H9 (cell line): ENCODE measurements at regions not wholly inside any gene's neighbourhood (a gene's known extent, or its start where the extent isn't known, plus 50 kb on each side); places are given as distances from the start of the nearest gene placed in this dataset.
"Not testable (repeated sequence)": the region's sequence is repeated elsewhere in the genome, so short reads cannot be mapped to it uniquely, and the experiment has no call there.

Experiments used
- DNase-seq: peaks from one replicate; pipeline ENCODE4 v3.0.0-alpha.2; 2017
- H2AFZ ChIP-seq: one replicate; pipeline ENCODE4 v1.6.1; 2013; ENCODE audit warnings: mild to moderate bottlenecking, low read length, control low read depth, moderate library complexity
- H2AK5ac ChIP-seq: 2 replicates; pipeline ENCODE4 v1.6.1; 2013; ENCODE audit warnings: low read length, control low read depth, mixed read lengths; ENCODE audit not compliant: insufficient read length
- H2BK120ac ChIP-seq: one replicate; pipeline ENCODE4 v1.6.1; 2013; ENCODE audit warnings: low read depth, mild to moderate bottlenecking, low read length, control low read depth, inconsistent platforms; ENCODE audit not compliant: poor library complexity, severe bottlenecking
- H2BK12ac ChIP-seq: 2 replicates; pipeline ENCODE4 v1.6.1; 2013; ENCODE audit warnings: low read length, control low read depth, mixed read lengths, low read depth; ENCODE audit not compliant: insufficient read length
- H2BK15ac ChIP-seq: 2 replicates; pipeline ENCODE4 v1.6.1; 2013; ENCODE audit warnings: low read depth, low read length, control low read depth
- H2BK20ac ChIP-seq: one replicate; pipeline ENCODE4 v1.6.1; 2013; ENCODE audit warnings: low read depth, mild to moderate bottlenecking, low read length, control low read depth, inconsistent platforms; ENCODE audit not compliant: poor library complexity, severe bottlenecking
- H2BK5ac ChIP-seq: 2 replicates; pipeline ENCODE4 v1.6.1; 2013; ENCODE audit warnings: low read length, control low read depth, mixed read lengths; ENCODE audit not compliant: insufficient read length
- H3K14ac ChIP-seq: 2 replicates; pipeline ENCODE4 v1.6.1; 2013; ENCODE audit warnings: low read length, control low read depth; ENCODE audit not compliant: insufficient read depth
- H3K18ac ChIP-seq: 2 replicates; pipeline ENCODE4 v1.6.1; 2013; ENCODE audit warnings: low read depth, mild to moderate bottlenecking, mixed read lengths, low read length, control low read depth; ENCODE audit not compliant: insufficient read length
- H3K23ac ChIP-seq: 2 replicates; pipeline ENCODE4 v1.6.1; 2013; ENCODE audit warnings: low read length, control low read depth, mixed read lengths, low read depth; ENCODE audit not compliant: insufficient read length
- H3K23me2 ChIP-seq: 2 replicates; pipeline ENCODE4 v1.6.1; 2013; ENCODE audit warnings: low read depth, mild to moderate bottlenecking, mixed read lengths, low read length, control low read depth; ENCODE audit not compliant: insufficient read length, poor library complexity, severe bottlenecking
- H3K27ac ChIP-seq: 2 replicates; pipeline ENCODE4 v1.5.1; 2013; ENCODE audit warnings: low read length, control low read depth, mixed read lengths, low read depth; ENCODE audit not compliant: insufficient read length
- H3K27me3 ChIP-seq: 2 replicates; pipeline ENCODE4 v1.6.1; 2013; ENCODE audit warnings: low read length, control low read depth, inconsistent platforms; ENCODE audit not compliant: insufficient read depth
- H3K4ac ChIP-seq: 2 replicates; pipeline ENCODE4 v1.6.1; 2013; ENCODE audit warnings: low read depth, mild to moderate bottlenecking, control low read depth, inconsistent platforms, low read length, moderate library complexity
- H3K4me1 ChIP-seq: 2 replicates; pipeline ENCODE4 v1.6.1; 2013; ENCODE audit warnings: low read length, control low read depth, inconsistent platforms; ENCODE audit not compliant: insufficient read depth
- H3K4me2 ChIP-seq: 2 replicates; pipeline ENCODE4 v1.6.1; 2013; ENCODE audit warnings: low read length, control low read depth, mixed read lengths; ENCODE audit not compliant: insufficient read length, insufficient read depth
- H3K56ac ChIP-seq: 2 replicates; pipeline ENCODE4 v1.6.1; 2013; ENCODE audit warnings: low read depth, mild to moderate bottlenecking, mixed read lengths, low read length, control low read depth; ENCODE audit not compliant: insufficient read length
- H3K79me1 ChIP-seq: 2 replicates; pipeline ENCODE4 v1.6.1; 2013; ENCODE audit warnings: low read depth, mild to moderate bottlenecking, moderate library complexity, low read length, control low read depth, inconsistent platforms; ENCODE audit not compliant: insufficient read depth, poor library complexity, severe bottlenecking
- H3K79me2 ChIP-seq: 2 replicates; pipeline ENCODE4 v1.6.1; 2013; ENCODE audit warnings: low read length, control low read depth, inconsistent platforms; ENCODE audit not compliant: insufficient read depth
- H3K9ac ChIP-seq: 2 replicates; pipeline ENCODE4 v1.6.1; 2013; ENCODE audit warnings: low read length, control low read depth, mixed read lengths; ENCODE audit not compliant: insufficient read length; ENCODE audit errors: extremely low read depth
- H3K9me3 ChIP-seq: one replicate; pipeline ENCODE4 v1.6.1; 2013; ENCODE audit warnings: low read depth, low read length, inconsistent platforms; ENCODE audit not compliant: control insufficient read depth
- H3T11ph ChIP-seq: one replicate; pipeline ENCODE4 v1.6.1; 2013; ENCODE audit warnings: mild to moderate bottlenecking, low read length, control low read depth, inconsistent platforms
- H4K20me1 ChIP-seq: one replicate; pipeline ENCODE4 v1.6.1; 2013; ENCODE audit not compliant: control insufficient read depth, insufficient read length, insufficient read depth
- H4K5ac ChIP-seq: 2 replicates; pipeline ENCODE4 v1.6.1; 2013; ENCODE audit warnings: low read depth, mild to moderate bottlenecking, mixed read lengths, low read length, control low read depth; ENCODE audit not compliant: insufficient read length
- H4K8ac ChIP-seq: replicated peaks from 2 replicates; pipeline ENCODE4 v1.6.1; 2013; ENCODE audit warnings: low read length, control low read depth, mixed read lengths, low read depth; ENCODE audit not compliant: insufficient read length
- H4K91ac ChIP-seq: 2 replicates; pipeline ENCODE4 v1.6.1; 2013; ENCODE audit warnings: low read depth, mild to moderate bottlenecking, moderate library complexity, mixed read lengths, low read length, control low read depth; ENCODE audit not compliant: insufficient read length
- H3K27ac Mint-ChIP-seq, 3 experiments: 2 replicates in 2 of 3; 3 replicates in 1 of 3; pipeline ENCODE4 v1.8.0; 2020 to 2021; ENCODE audit warnings: mixed read lengths in 3 of 3, mild to moderate bottlenecking in 1 of 3, moderate library complexity in 1 of 3
- H3K27me3 Mint-ChIP-seq: 2 replicates; pipeline ENCODE4 v1.8.0; 2021; ENCODE audit warnings: low read depth, mild to moderate bottlenecking, moderate library complexity, mixed read lengths
- H3K36me3 Mint-ChIP-seq, 3 experiments: 2 replicates in 2 of 3; 3 replicates in 1 of 3; pipeline ENCODE4 v1.8.0; 2020 to 2021; ENCODE audit warnings: low read depth in 3 of 3, mixed read lengths in 3 of 3; ENCODE audit not compliant: insufficient read depth in 1 of 3
- H3K4me1 Mint-ChIP-seq, 2 experiments: 2 replicates each; pipeline ENCODE4 v1.8.0; 2020; ENCODE audit warnings: mixed read lengths in 2 of 2
- H3K4me3 Mint-ChIP-seq, 2 experiments: 2 replicates in 1 of 2; 3 replicates in 1 of 2; pipeline ENCODE4 v1.8.0; 2020 to 2021; ENCODE audit warnings: mild to moderate bottlenecking in 2 of 2, mixed read lengths in 2 of 2, moderate library complexity in 1 of 2
- H3K9me3 Mint-ChIP-seq, 2 experiments: 2 replicates in 1 of 2; 3 replicates in 1 of 2; pipeline ENCODE4 v1.8.0; 2020; ENCODE audit warnings: mild to moderate bottlenecking in 2 of 2, mixed read lengths in 2 of 2, moderate library complexity in 1 of 2
- WGBS: extraction: QIAGEN DNeasy Blood & Tissue Kit; methylation state at CpG from one replicate; pipeline ENCODE4 v1.1.7; 2013; ENCODE audit warnings: missing lambda C conversion rate, low lambda C conversion rate, mixed read lengths; ENCODE audit not compliant: insufficient read length; ENCODE audit errors: extremely low coverage; 5-methylcytosine and 5-hydroxymethylcytosine counted together
- TF ChIP-seq, protein P1 (sequence below): fragments of 200-600 bp; sonication (generic); conservative IDR thresholded peaks from 3 replicates; pipeline ENCODE4 v1.8.0; 2021; ENCODE audit warnings: antibody characterized with exemption, mild to moderate bottlenecking

DNA sequence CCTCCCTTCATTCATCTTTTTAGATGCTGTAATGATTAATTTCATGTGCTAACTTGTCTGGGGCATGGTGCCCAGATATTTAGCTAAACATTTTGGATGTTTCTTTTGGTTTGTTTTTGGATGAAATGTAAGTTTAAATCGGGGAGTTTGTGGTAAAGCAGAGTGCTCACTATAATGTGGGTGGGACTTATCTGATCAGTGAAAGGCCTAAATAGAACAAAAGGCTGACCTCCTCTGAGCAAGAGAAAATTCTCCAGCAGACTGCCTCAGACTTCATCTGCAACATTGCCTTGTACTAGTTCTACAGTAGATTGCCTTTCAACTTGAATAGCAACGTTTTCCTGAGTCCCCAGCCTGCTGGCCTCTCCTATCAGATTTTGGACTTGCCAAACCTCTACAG, 183.6 kb downstream of the S1PR1 start:
- Histone ChIP-seq H2BK20ac (no peak overlapping the region), H3K79me1 (no peaks in the 10 kb centered on the region), H3K4me1 (no peaks in the 10 kb centered on the region), H3K4me2 (no peak overlapping the region), H4K20me1 (no peaks in the 10 kb centered on the region), H2AFZ (no peak overlapping the region), H3K27me3 (no peaks in the 10 kb centered on the region), H3K14ac (no peak overlapping the region), H4K91ac (no peak overlapping the region), H3K18ac (no peak overlapping the region), H3K4ac (no peak overlapping the region), H4K5ac (no peak overlapping the region), H3K23me2 (no peaks in the 10 kb centered on the region), H3K23ac (no peak overlapping the region), H3K9ac (no peak overlapping the region), H2BK15ac (no peak overlapping the region), H3K9me3 (no peaks in the 10 kb centered on the region), H3K79me2 (no peaks in the 10 kb centered on the region), H4K8ac (no peak overlapping the region), H2BK12ac (no peak overlapping the region), H2AK5ac (no peak overlapping the region), H2BK120ac (no peak overlapping the region), H3K56ac (no peak overlapping the region), H2BK5ac (no peak overlapping the region), H3T11ph (no peak overlapping the region), H3K27ac (no peak overlapping the region)
- no peaks in the 10 kb centered on the region for H3K4me1 Mint-ChIP-seq
- no peaks in the 10 kb centered on the region for H3K27me3 Mint-ChIP-seq
- no peaks in the 10 kb centered on the region for H3K36me3 Mint-ChIP-seq
- DNase-seq, result no peak
- TF ChIP-seq, protein P1, sequence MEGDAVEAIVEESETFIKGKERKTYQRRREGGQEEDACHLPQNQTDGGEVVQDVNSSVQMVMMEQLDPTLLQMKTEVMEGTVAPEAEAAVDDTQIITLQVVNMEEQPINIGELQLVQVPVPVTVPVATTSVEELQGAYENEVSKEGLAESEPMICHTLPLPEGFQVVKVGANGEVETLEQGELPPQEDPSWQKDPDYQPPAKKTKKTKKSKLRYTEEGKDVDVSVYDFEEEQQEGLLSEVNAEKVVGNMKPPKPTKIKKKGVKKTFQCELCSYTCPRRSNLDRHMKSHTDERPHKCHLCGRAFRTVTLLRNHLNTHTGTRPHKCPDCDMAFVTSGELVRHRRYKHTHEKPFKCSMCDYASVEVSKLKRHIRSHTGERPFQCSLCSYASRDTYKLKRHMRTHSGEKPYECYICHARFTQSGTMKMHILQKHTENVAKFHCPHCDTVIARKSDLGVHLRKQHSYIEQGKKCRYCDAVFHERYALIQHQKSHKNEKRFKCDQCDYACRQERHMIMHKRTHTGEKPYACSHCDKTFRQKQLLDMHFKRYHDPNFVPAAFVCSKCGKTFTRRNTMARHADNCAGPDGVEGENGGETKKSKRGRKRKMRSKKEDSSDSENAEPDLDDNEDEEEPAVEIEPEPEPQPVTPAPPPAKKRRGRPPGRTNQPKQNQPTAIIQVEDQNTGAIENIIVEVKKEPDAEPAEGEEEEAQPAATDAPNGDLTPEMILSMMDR, result no peak
- peaks cover 4 to 9% of the 10 kb centered on the region in 2 experiments; a peak in 3 of 5 replicates for H3K9me3 Mint-ChIP-seq
- no peak overlapping the region for H3K27ac Mint-ChIP-seq
- no peak overlapping the region for H3K4me3 Mint-ChIP-seq
- WGBS, result 100% methylated on average over 1 of the region's 2 CpGs

DNA sequence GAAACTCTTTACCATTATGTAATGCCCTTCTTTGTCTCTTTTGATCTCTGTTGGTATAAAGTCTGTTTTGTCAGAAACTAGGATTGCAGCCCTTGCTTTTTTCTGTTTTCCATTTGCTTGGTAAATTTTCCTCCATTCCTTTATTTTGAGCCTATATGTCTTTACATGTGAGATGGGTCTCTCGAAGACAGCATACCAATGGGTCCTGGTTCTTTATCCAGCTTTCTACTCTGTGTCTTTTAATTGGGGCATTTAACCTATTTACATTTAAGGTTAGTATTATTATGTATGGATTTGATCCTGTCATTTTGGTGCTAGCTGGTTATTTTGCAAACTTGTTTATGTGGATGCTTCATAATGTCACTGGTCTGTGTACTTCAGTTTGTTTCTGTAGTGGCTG, 191.3 kb downstream of the S1PR1 start:
- H3K56ac ChIP-seq, H4K5ac ChIP-seq, H3K36me3 Mint-ChIP-seq, H4K91ac ChIP-seq, H3K27me3 Mint-ChIP-seq, H3K4me2 ChIP-seq, H3K18ac ChIP-seq, H4K8ac ChIP-seq, H2BK12ac ChIP-seq, H3K4me3 Mint-ChIP-seq, H2BK20ac ChIP-seq, H2BK15ac ChIP-seq, H3K27ac ChIP-seq, H4K20me1 ChIP-seq, H3K79me1 ChIP-seq, H3K23ac ChIP-seq, H3K23me2 ChIP-seq, H2AFZ ChIP-seq, H2BK120ac ChIP-seq, H3K4ac ChIP-seq, H2AK5ac ChIP-seq, H3K9ac ChIP-seq, H2BK5ac ChIP-seq, H3K27ac Mint-ChIP-seq, H3K9me3 ChIP-seq, H3K14ac ChIP-seq, H3K27me3 ChIP-seq, H3T11ph ChIP-seq, DNase-seq, H3K4me1 ChIP-seq, H3K79me2 ChIP-seq, H3K4me1 Mint-ChIP-seq: not testable (repeated sequence)
- WGBS, result no CpG with 5 or more reads among the region's 1 CpG
- H3K9me3 Mint-ChIP-seq, result peaks cover 9 to 12% of the 10 kb centered on the region in 2 experiments; a peak in 4 of 5 replicates
